ENCODE measurements at regions not wholly inside any gene's neighbourhood (a gene's known extent, or its start where the extent isn't known, plus 50 kb on each side); places are given as distances from the start of the nearest gene placed in this dataset.

- no peak for TF ChIP-seq CTCF (conservative IDR thresholded peaks at IDR 0.05; ENCODE audit: low read depth in 2 of 2)
- TF ChIP-seq POLR2AphosphoS5 (IDR thresholded peaks at IDR 0.05; ENCODE audit: low read depth), result no peak
These were observed 366.7 kb downstream of the NUP35 start (continued) for GRCh38 chr2:183490914-183491313.

GRCh38 chr2:183493040-183493439, 368.8 kb downstream of the NUP35 start:
- no peak overlapping the region for H3K4me2 ChIP-seq
- no peaks in the 10 kb centered on the region for H3K36me3 ChIP-seq (ENCODE audit: insufficient read depth)
- no peaks in the 10 kb centered on the region for H3K79me2 ChIP-seq (replicated peaks; ENCODE audit: insufficient read depth)
- no peaks in the 10 kb centered on the region for H3F3A ChIP-seq (replicated peaks; ENCODE audit: low read depth)
- TF ChIP-seq ZNF331 (CRISPR knock-in tag; IDR thresholded peaks at IDR 0.05; ENCODE audit: low read depth) (no peak), ZNF462 (CRISPR knock-in tag; IDR thresholded peaks at IDR 0.05) (no peak), CREB1 (CRISPR knock-in tag; IDR thresholded peaks at IDR 0.05; ENCODE audit: low read depth) (no peak), JUNB (IDR thresholded peaks at IDR 0.05; ENCODE audit: unreplicated experiment) (no peak), EZH2phosphoT487 (IDR thresholded peaks at IDR 0.05; ENCODE audit: unreplicated experiment) (no peak), NANOG (IDR thresholded peaks at IDR 0.05; ENCODE audit: borderline replicate concordance) (no peak), REST (IDR thresholded peaks at IDR 0.05; ENCODE audit: unreplicated experiment) (no peak), ZNF114 (CRISPR knock-in tag; IDR thresholded peaks at IDR 0.05) (no peak)
- ATAC-seq, result no peak
- Mint-ChIP-seq H3K4me3 (no peak overlapping the region), H3K9me3 (no peaks in the 10 kb centered on the region), H3K27ac (no peak overlapping the region), H3K4me1 (peaks cover 15% of the 10 kb centered on the region), H3K36me3 (ENCODE audit: low read depth) (no peaks in the 10 kb centered on the region), H3K27me3 (ENCODE audit: insufficient read depth, low read depth, poor library complexity) (no peaks in the 10 kb centered on the region)
- no peak overlapping the region; the same call in 1 of the 2 replicates for H2AFZ ChIP-seq
- H4K20me1 ChIP-seq (replicated peaks; ENCODE audit: insufficient read depth), result no peaks in the 10 kb centered on the region
- no peak overlapping the region for H3K4me3 ChIP-seq
- no peaks in the 10 kb centered on the region for H3K27me3 ChIP-seq (ENCODE audit: insufficient read depth)
- peaks cover 10% of the 10 kb centered on the region for H3K4me1 ChIP-seq (ENCODE audit: insufficient read depth)
- DNase-seq (ENCODE audit: low spot score), result no peak
- H3K9me2 ChIP-seq (ENCODE audit: insufficient read depth), result no peaks in the 10 kb centered on the region
- H3K27ac ChIP-seq (ENCODE audit: low read depth), result no peak overlapping the region

Measured in GM23338 (cell line).